Fibroblast of the aortic adventitia (primary cell): ENCODE measurements at regions not wholly inside any gene's neighbourhood (a gene's known extent, or its start where the extent isn't known, plus 50 kb on each side); places are given as distances from the start of the nearest gene placed in this dataset.

Source experiments
- DNase-seq: peaks from one replicate; pipeline ENCODE4 v3.0.0-alpha.2; 2010; ENCODE audit warnings: low read depth
- H3K4me3 ChIP-seq: 2 replicates; pipeline ENCODE4 v1.5.1; 2011; ENCODE audit warnings: low read depth, mild to moderate bottlenecking, control low read depth, low read length, moderate library complexity
- CTCF ChIP-seq: IDR thresholded peaks from 2 replicates; pipeline ENCODE4 v1.5.1; 2011; ENCODE audit warnings: mild to moderate bottlenecking, low read length, control low read depth, inconsistent platforms; ENCODE audit not compliant: insufficient read depth

- TF ChIP-seq CTCF, result no peak
- H3K4me3 ChIP-seq, result no peak overlapping the region
- peak; percentile 82 for DNase-seq
Observed at GRCh38 chr9:107397076-107398044, 92.2 kb downstream of the KLF4 start.

DNA sequence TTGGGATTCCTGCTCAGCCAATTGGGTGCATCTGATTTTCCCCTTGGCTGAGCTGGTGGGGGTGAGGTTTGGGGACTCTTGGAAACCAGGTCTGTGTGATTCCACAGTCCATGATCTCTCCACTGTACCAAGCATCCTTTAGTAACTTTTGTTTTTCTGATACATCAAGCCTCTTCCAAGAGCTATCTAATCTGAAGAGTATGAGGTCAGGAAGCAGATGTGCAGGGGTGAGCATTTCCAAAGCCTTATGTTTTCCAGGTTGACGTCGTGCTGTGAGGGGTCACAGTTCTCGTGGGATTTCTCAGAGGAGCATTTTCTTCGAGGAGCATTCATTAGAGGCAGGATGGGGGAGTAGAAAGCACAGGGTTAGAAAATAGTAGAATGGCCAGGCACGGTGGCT is 95.3 kb downstream of the KLF4 start:
- TF ChIP-seq CTCF, result no peak
- no peak for DNase-seq
- H3K4me3 ChIP-seq, result no peak overlapping the region

DNA sequence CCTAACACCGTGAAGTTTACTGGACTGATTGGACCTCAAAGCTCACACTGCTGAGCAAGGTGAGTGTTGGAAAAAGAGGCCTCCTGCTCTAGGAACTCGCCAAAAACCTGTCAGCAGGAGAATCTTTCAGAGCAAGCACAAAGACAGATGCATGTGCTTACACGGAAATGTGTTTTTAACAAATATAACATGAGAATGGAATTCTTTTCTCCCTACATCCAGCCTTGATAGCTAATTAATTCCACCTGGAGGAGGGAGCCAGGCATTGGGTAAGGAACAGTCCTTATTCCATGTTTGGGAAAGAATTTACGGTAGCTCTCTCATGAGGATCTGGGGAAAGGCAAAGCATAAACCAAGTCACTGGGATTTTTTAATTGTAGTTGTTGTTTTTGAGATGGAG is 98.8 kb downstream of the KLF4 start:
- no peak overlapping the region for H3K4me3 ChIP-seq
- TF ChIP-seq CTCF, result no peak
- DNase-seq, result no peak

DNA sequence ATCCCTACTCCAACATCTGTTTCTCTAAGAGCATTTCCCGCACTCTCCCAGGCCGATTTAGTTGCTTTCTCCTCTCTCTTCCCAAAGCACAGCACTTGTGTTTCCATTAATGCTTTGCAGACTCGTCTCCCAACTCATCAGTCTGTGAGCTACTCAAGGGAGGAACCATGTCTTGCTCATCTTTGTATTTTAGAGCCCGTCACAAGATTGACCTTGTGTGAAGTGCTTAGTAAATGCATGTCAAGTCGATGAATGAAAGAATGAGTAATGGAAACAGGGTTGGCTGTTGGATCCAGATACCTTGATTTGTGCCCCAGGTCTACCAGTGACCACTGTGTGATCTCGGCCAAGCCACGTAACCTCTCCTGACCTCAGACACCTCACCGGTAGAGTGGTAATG is 99.3 kb downstream of the KLF4 start:
- H3K4me3 ChIP-seq, result no peak overlapping the region
- DNase-seq, result no peak
- no peak for TF ChIP-seq CTCF

DNA sequence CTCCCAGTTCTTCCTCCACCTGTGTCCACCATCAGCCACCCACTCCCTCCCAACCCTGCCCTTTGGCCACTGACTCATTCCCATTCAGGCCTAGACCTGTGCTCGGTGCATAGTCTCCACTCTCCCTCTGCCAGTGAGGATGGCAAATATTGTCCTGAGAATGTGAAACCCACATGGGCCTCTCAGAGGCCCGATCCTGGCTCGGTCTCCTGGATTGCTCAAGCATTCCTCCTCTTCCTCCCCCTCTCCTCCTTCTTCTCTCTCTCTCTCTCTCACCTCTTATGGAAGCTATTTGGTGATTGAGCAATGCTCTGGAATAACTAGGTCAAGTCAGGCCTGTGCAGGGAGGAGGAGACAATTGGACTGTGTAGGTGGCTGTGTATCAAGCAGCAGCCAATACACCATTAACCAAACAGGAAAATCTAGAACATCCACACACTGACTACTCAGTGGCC is 99.9 kb downstream of the KLF4 start:
- no peak for TF ChIP-seq CTCF
- no peak overlapping the region for H3K4me3 ChIP-seq
- peak; percentile 62 for DNase-seq

- H3K4me3 ChIP-seq, result no peak overlapping the region
- DNase-seq, result no peak
- TF ChIP-seq CTCF, result no peak
Observed at GRCh38 chr9:107388890-107389289, 100.7 kb downstream of the KLF4 start.
